ENCODE measurements at regions not wholly inside any gene's neighbourhood (a gene's known extent, or its start where the extent isn't known, plus 50 kb on each side); places are given as distances from the start of the nearest gene placed in this dataset.

DNA sequence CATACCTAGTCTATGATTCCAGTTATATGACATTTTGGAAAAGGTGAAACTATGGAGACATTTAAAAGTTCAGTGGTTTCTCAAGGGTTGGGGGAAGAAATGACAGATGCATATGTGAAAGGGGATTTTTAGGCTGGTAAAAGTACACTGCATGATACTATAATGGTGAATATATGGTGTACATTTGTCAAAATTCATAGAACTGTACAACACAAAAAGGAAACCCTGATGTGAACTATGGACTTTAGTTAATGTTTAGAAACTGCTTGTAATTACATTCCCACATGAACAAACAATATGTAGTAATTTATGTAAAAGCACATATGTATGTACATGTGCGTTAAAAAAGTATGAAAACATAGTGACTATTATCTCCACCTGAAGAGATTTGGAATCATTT, 907.3 kb upstream of the CITED2 start:
- no peaks in the 10 kb centered on the region for H3K9me3 ChIP-seq
- 98% methylated on average over 1 of the region's 1 CpG for WGBS
- intact Hi-C loops (cut with DNase I), result no loop called here
- H3K4me1 ChIP-seq (replicated peaks), result no peaks in the 10 kb centered on the region
- no peak overlapping the region for H3K4me3 ChIP-seq
- no peak overlapping the region for H3K27ac ChIP-seq
- DNase-seq (ENCODE audit: low spot score), result no peak
- H3K36me3 ChIP-seq, result no peaks in the 10 kb centered on the region
- no peaks in the 10 kb centered on the region for H3K27me3 ChIP-seq (replicated peaks; ENCODE audit: insufficient read depth)
- TF ChIP-seq, protein P1, sequence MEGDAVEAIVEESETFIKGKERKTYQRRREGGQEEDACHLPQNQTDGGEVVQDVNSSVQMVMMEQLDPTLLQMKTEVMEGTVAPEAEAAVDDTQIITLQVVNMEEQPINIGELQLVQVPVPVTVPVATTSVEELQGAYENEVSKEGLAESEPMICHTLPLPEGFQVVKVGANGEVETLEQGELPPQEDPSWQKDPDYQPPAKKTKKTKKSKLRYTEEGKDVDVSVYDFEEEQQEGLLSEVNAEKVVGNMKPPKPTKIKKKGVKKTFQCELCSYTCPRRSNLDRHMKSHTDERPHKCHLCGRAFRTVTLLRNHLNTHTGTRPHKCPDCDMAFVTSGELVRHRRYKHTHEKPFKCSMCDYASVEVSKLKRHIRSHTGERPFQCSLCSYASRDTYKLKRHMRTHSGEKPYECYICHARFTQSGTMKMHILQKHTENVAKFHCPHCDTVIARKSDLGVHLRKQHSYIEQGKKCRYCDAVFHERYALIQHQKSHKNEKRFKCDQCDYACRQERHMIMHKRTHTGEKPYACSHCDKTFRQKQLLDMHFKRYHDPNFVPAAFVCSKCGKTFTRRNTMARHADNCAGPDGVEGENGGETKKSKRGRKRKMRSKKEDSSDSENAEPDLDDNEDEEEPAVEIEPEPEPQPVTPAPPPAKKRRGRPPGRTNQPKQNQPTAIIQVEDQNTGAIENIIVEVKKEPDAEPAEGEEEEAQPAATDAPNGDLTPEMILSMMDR (IDR thresholded peaks at IDR 0.05), result no peak
- TF ChIP-seq POLR2AphosphoS5 (IDR thresholded peaks at IDR 0.05) (no peak), POLR2A (IDR thresholded peaks at IDR 0.05) (no peak)

DNA sequence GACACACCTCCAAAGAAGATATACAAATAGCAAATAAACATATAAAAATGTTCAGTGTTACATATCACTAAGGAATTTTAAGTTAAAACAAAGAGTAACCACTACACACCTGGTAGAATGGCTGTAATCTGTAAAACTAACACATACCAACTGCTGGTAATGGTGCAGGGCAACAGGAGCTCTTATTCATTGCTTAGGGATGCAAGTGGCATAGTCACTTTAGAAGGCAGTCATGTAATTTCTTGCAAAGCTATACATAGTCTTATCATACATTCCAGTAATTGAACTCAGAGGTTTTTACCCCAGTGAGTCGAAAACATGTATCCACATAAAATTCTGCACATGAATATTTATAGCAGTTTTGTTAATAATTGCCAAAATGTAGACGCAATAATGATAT, 906.8 kb upstream of the CITED2 start:
- no peaks in the 10 kb centered on the region for H3K36me3 ChIP-seq

DNA sequence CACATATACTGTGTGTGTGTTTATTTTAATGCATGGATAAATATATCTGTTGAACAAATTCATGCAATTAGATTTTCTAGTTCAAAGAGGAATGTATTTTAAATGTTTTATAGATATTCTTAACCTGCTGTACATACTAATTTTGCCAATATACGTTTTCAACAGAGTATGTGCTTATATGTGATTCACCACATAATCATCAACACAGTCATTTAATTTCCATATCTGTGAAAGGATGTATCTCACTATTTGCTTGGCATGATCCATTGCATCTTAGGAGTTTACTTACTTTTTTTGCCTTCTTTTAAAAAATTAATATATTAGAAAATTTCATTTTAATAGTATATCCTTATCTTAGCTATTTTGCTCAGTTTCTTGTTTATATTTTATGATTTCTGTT, 902.3 kb upstream of the CITED2 start:
- Histone ChIP-seq H3K4me3 (no peak overlapping the region), H3K4me1 (replicated peaks) (no peaks in the 10 kb centered on the region), H3K27me3 (replicated peaks; ENCODE audit: insufficient read depth) (no peaks in the 10 kb centered on the region), H3K27ac (no peak overlapping the region), H3K9me3 (no peaks in the 10 kb centered on the region), H3K36me3 (no peaks in the 10 kb centered on the region)
- WGBS, result 92% methylated on average over 1 of the region's 1 CpG
- intact Hi-C loops (cut with DNase I), result no loop called here
- DNase-seq (ENCODE audit: low spot score), result no peak
- TF ChIP-seq POLR2AphosphoS5 (IDR thresholded peaks at IDR 0.05), result no peak

More for the DNA sequence above, 906.8 kb upstream of the CITED2 start:
- no peak for TF ChIP-seq POLR2A (IDR thresholded peaks at IDR 0.05)
- TF ChIP-seq POLR2AphosphoS5 (IDR thresholded peaks at IDR 0.05), result no peak
- TF ChIP-seq, protein P1 (IDR thresholded peaks at IDR 0.05), result no peak
- H3K4me1 ChIP-seq (replicated peaks), result no peaks in the 10 kb centered on the region
- intact Hi-C loops (cut with DNase I), result no loop called here
- H3K4me3 ChIP-seq, result no peak overlapping the region
- DNase-seq (ENCODE audit: low spot score), result no peak
- 82% methylated on average over 2 of the region's 2 CpGs for WGBS
- H3K27me3 ChIP-seq (replicated peaks; ENCODE audit: insufficient read depth), result no peaks in the 10 kb centered on the region
- H3K9me3 ChIP-seq, result no peaks in the 10 kb centered on the region
- no peak overlapping the region for H3K27ac ChIP-seq

DNA sequence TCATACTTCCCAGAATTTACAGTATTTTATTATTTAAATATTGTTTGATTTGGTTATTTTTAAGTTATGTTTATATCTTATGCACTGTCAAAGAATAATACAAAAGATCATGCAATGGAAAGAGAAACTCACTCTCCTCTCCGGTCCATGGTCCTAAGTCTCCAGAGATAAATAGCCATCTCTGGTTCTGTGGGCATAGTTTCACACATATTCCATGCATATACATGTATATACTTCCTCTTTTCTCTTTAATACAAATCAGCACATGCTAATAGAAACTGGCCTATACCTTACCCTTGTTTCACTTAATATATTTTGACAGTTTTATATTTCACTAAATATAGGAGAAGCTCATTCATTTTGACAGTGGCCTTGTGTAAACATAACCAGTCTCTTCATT, 901.7 kb upstream of the CITED2 start:
- Histone ChIP-seq H3K4me3 (no peak overlapping the region), H3K27ac (no peak overlapping the region), H3K4me1 (replicated peaks) (no peaks in the 10 kb centered on the region), H3K27me3 (replicated peaks; ENCODE audit: insufficient read depth) (no peaks in the 10 kb centered on the region), H3K9me3 (no peaks in the 10 kb centered on the region), H3K36me3 (no peaks in the 10 kb centered on the region)
- TF ChIP-seq POLR2A (IDR thresholded peaks at IDR 0.05) (no peak), POLR2AphosphoS5 (IDR thresholded peaks at IDR 0.05) (no peak)
- TF ChIP-seq, protein P1 (IDR thresholded peaks at IDR 0.05), result no peak
- whole genome bisulfite sequencing, result 94% methylated on average over 1 of the region's 1 CpG
- DNase-seq (ENCODE audit: low spot score), result no peak
- intact Hi-C loops (cut with DNase I), result no loop called here

DNA sequence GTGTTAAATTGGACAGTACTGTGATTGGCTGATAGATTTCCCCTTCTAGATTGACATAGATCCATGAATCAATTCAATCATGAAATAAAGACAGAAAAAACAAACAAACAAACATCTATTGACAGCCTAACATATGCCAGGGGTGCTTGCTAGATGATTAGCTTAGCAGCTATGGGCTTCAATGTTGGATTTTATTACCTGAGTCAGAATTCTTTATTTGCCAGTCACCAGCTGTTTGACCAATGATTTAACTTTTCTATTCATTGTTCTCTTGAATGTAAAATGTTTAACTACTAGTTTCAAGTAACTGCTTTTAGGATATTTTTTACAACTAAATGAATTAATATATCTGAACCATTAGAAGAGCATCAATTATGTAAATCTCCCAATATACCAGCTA, 901.3 kb upstream of the CITED2 start:
- no peak for DNase-seq (ENCODE audit: low spot score)
- TF ChIP-seq, protein P1 (IDR thresholded peaks at IDR 0.05), result no peak
- TF ChIP-seq POLR2A (IDR thresholded peaks at IDR 0.05), result no peak
- no peak for TF ChIP-seq POLR2AphosphoS5 (IDR thresholded peaks at IDR 0.05)
- Histone ChIP-seq H3K4me3 (no peak overlapping the region), H3K27me3 (replicated peaks; ENCODE audit: insufficient read depth) (no peaks in the 10 kb centered on the region), H3K27ac (no peak overlapping the region), H3K9me3 (no peaks in the 10 kb centered on the region), H3K36me3 (no peaks in the 10 kb centered on the region), H3K4me1 (replicated peaks) (no peaks in the 10 kb centered on the region)
- intact Hi-C loops (cut with DNase I), result no loop called here
